Mucosa of rectum (tissue), 2 donors: ENCODE measurements at regions not wholly inside any gene's neighbourhood (a gene's known extent, or its start where the extent isn't known, plus 50 kb on each side); places are given as distances from the start of the nearest gene placed in this dataset.

ENCODE experiments used
- H3K27ac ChIP-seq, 2 donors: one replicate each; pipeline ENCODE4 v1.7.0; 2013; ENCODE audit warnings: inconsistent platforms in 2 of 2, low read depth in 2 of 2, low read length in 2 of 2
- H3K27me3 ChIP-seq, 2 donors: one replicate each; pipeline ENCODE4 v1.7.0; 2013; ENCODE audit warnings: low read length in 2 of 2; ENCODE audit not compliant: control insufficient read depth in 2 of 2, insufficient read depth in 2 of 2
- H3K36me3 ChIP-seq, 2 donors: one replicate each; pipeline ENCODE4 v1.7.0; 2013; ENCODE audit warnings: low read length in 2 of 2; ENCODE audit not compliant: control insufficient read depth in 2 of 2, insufficient read depth in 2 of 2
- H3K4me1 ChIP-seq, 2 donors: one replicate each; pipeline ENCODE4 v1.7.0; 2013; ENCODE audit warnings: low read length in 2 of 2, mild to moderate bottlenecking in 1 of 2; ENCODE audit not compliant: control insufficient read depth in 2 of 2, insufficient read depth in 2 of 2
- H3K4me3 ChIP-seq, 2 donors: one replicate each; pipeline ENCODE4 v1.7.0; 2013; ENCODE audit warnings: low read length in 2 of 2
- H3K9ac ChIP-seq, 2 donors: one replicate each; pipeline ENCODE4 v1.7.0; 2013; ENCODE audit warnings: low read length in 2 of 2, low read depth in 1 of 2, mild to moderate bottlenecking in 1 of 2
- H3K9me3 ChIP-seq, 2 donors: one replicate each; pipeline ENCODE4 v1.7.0; 2013; ENCODE audit warnings: low read length in 2 of 2; ENCODE audit not compliant: control insufficient read depth in 2 of 2
- donor health status: healthy.
- donor health status: Normal muscosa, but diverticular disease.

DNA sequence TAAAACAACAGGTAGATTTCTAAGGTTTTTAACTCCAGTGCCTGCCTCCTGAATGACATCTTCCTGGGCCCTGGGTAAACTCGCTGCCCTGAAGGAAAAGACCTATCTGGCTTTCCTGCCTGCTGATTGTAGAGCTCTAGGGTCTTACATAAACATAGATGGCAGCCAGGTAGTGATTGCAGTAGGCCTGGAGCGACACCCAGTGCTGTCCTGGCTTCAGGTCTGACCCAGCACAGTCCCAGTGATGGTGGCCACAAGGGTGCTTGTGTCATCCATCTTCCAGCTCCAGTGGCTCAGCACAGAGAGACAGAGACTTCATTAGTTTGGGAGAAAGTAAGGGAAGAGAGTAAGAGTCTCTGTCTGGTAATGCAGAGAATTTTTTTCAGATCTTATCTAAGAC is 542.9 kb upstream of the IMPG1 start:
- Histone ChIP-seq H3K9me3 (no peaks in the 10 kb centered on the region), H3K36me3 (no peaks in the 10 kb centered on the region), H3K27ac (no peak overlapping the region), H3K9ac (no peak overlapping the region), H3K4me1 (no peaks in the 10 kb centered on the region), H3K27me3 (no peaks in the 10 kb centered on the region), H3K4me3 (no peak overlapping the region)

- Histone ChIP-seq H3K36me3 (no peaks in the 10 kb centered on the region), H3K27me3 (no peaks in the 10 kb centered on the region), H3K4me1 (no peaks in the 10 kb centered on the region), H3K9ac (no peak overlapping the region), H3K4me3 (no peak overlapping the region), H3K27ac (no peak overlapping the region), H3K9me3 (no peaks in the 10 kb centered on the region)
These were observed 540.5 kb upstream of the IMPG1 start for GRCh38 chr6:76612954-76613353.

- no peaks in the 10 kb centered on the region for H3K4me1 ChIP-seq
- no peak overlapping the region for H3K9ac ChIP-seq
- H3K27me3 ChIP-seq: no peaks in the 10 kb centered on the region
- H3K9me3 ChIP-seq: no peaks in the 10 kb centered on the region
- no peak overlapping the region for H3K4me3 ChIP-seq
- no peak overlapping the region for H3K27ac ChIP-seq
- H3K36me3 ChIP-seq: no peaks in the 10 kb centered on the region
These were observed 536.7 kb upstream of the IMPG1 start for GRCh38 chr6:76609160-76609559.

GRCh38 chr6:76594109-76594508 is 521.6 kb upstream of the IMPG1 start:
- Histone ChIP-seq H3K4me1 (no peaks in the 10 kb centered on the region), H3K27ac (no peak overlapping the region), H3K9ac (no peak overlapping the region), H3K9me3 (no peaks in the 10 kb centered on the region), H3K36me3 (no peaks in the 10 kb centered on the region), H3K4me3 (no peak overlapping the region), H3K27me3 (no peaks in the 10 kb centered on the region)

- no peaks in the 10 kb centered on the region for H3K9me3 ChIP-seq
- H3K4me1 ChIP-seq: no peaks in the 10 kb centered on the region
- H3K36me3 ChIP-seq: no peaks in the 10 kb centered on the region
- no peak overlapping the region for H3K4me3 ChIP-seq
- no peak overlapping the region for H3K27ac ChIP-seq
- H3K27me3 ChIP-seq: no peaks in the 10 kb centered on the region
- no peak overlapping the region for H3K9ac ChIP-seq
These were observed 521.2 kb upstream of the IMPG1 start for GRCh38 chr6:76593668-76594067.

DNA sequence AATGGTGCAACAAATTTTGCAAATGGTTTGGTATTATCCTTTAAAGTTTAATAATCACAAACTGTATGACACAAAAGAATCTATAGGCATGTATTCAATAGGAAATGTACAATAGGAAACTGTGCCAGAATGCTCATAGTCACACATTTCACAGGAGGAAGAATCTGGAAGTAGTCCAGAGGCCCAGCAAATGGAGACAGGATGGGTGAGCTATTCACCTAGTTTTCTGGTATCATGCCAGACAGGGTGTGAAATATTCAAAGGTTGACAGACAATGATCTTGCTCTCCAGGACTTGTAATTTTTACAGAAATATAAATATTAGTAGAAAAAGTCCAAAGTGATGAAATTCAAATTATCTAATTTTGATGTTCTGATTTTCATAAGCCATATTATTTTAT is 520.1 kb upstream of the IMPG1 start:
- H3K4me1 ChIP-seq: no peaks in the 10 kb centered on the region
- no peaks in the 10 kb centered on the region for H3K36me3 ChIP-seq
- no peaks in the 10 kb centered on the region for H3K27me3 ChIP-seq
- no peak overlapping the region for H3K9ac ChIP-seq
- no peak overlapping the region for H3K4me3 ChIP-seq
- no peak overlapping the region for H3K27ac ChIP-seq
- no peaks in the 10 kb centered on the region for H3K9me3 ChIP-seq

- Histone ChIP-seq H3K36me3 (no peaks in the 10 kb centered on the region), H3K27ac (no peak overlapping the region), H3K9ac (no peak overlapping the region), H3K4me1 (no peaks in the 10 kb centered on the region), H3K27me3 (no peaks in the 10 kb centered on the region), H3K9me3 (no peaks in the 10 kb centered on the region), H3K4me3 (no peak overlapping the region)
These were observed 514.8 kb upstream of the IMPG1 start for GRCh38 chr6:76587271-76587670.

GRCh38 chr6:76584121-76584520 is 511.7 kb upstream of the IMPG1 start:
- Histone ChIP-seq H3K9me3 (no peaks in the 10 kb centered on the region), H3K36me3 (no peaks in the 10 kb centered on the region), H3K4me3 (no peak overlapping the region), H3K27me3 (no peaks in the 10 kb centered on the region), H3K4me1 (no peaks in the 10 kb centered on the region), H3K9ac (no peak overlapping the region), H3K27ac (no peak overlapping the region)

DNA sequence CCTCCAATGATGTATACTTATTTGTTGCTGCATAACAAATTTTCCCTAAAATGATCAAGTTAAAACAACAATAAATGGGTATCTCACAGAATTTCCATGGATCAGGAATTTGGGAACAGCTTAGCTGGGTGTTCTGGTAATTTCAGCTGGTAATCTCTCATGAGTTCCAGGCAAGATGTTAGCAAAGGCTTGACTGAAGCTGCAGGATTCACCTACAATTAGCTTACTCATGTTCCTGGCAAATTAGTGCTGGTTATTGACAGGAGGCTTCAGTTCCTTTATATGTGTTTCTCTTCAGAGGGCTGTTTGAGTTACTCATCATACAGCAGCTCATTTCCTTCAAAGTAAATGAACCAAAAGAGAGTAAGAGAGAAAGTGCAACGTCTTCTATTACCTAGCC is 506.3 kb upstream of the IMPG1 start:
- H3K9me3 ChIP-seq: no peaks in the 10 kb centered on the region
- no peaks in the 10 kb centered on the region for H3K27me3 ChIP-seq
- no peak overlapping the region for H3K9ac ChIP-seq
- H3K4me3 ChIP-seq: no peak overlapping the region
- H3K36me3 ChIP-seq: no peaks in the 10 kb centered on the region
- H3K27ac ChIP-seq: no peak overlapping the region
- H3K4me1 ChIP-seq: no peaks in the 10 kb centered on the region

DNA sequence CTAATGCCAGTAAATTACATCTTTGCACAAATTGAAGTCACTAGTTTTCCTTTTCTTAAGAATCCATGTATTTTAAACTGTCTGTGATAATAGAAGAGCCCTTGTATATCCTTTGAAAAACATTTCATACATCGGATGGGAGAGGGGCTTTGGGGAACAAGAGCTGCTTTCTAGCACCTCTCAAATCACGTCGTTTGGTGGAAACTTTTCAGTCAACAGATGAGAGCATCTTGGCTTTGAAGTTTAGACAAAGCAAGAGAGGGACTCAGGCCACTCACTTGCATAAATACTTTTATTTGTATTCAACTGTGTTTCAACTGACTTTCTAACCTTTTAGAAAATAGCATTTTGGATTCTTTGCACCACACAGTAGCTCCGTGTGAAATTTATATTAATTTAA is 502.3 kb upstream of the IMPG1 start:
- H3K4me3 ChIP-seq: no peak overlapping the region
- H3K9ac ChIP-seq: no peak overlapping the region
- no peaks in the 10 kb centered on the region for H3K27me3 ChIP-seq
- no peaks in the 10 kb centered on the region for H3K9me3 ChIP-seq
- no peaks in the 10 kb centered on the region for H3K4me1 ChIP-seq
- H3K36me3 ChIP-seq: no peaks in the 10 kb centered on the region
- H3K27ac ChIP-seq: no peak overlapping the region

GRCh38 chr6:76565932-76566331 is 493.5 kb upstream of the IMPG1 start:
- H3K4me3 ChIP-seq: no peak overlapping the region
- no peaks in the 10 kb centered on the region for H3K4me1 ChIP-seq
- H3K36me3 ChIP-seq: no peaks in the 10 kb centered on the region
- H3K27me3 ChIP-seq: no peaks in the 10 kb centered on the region
- H3K9me3 ChIP-seq: peaks cover 0 to 3% of the 10 kb centered on the region in 2 donors
- no peak overlapping the region for H3K9ac ChIP-seq
- H3K27ac ChIP-seq: no peak overlapping the region
